ENCODE measurements at regions not wholly inside any gene's neighbourhood (a gene's known extent, or its start where the extent isn't known, plus 50 kb on each side); places are given as distances from the start of the nearest gene placed in this dataset.

- DNase-seq (ENCODE audit: low read depth in 4 of 4, low spot score in 1 of 4), result no peak
These were observed 111.0 kb downstream of the CHST1 start for GRCh38 chr11:45554230-45554967.

- no peak for DNase-seq (ENCODE audit: low read depth in 4 of 4, low spot score in 1 of 4)
These were observed 112.0 kb downstream of the CHST1 start for GRCh38 chr11:45553383-45553936.

GRCh38 chr11:45551191-45551713 is 114.2 kb downstream of the CHST1 start:
- no peak for DNase-seq (ENCODE audit: low read depth in 4 of 4, low spot score in 1 of 4)

GRCh38 chr11:45549257-45549656 is 116.2 kb downstream of the CHST1 start:
- no peak for DNase-seq (ENCODE audit: low read depth in 4 of 4, low spot score in 1 of 4)

- DNase-seq (ENCODE audit: low read depth in 4 of 4, low spot score in 1 of 4), result no peak
These were observed 119.1 kb downstream of the CHST1 start for GRCh38 chr11:45546366-45546765.

- DNase-seq (ENCODE audit: low read depth in 4 of 4, low spot score in 1 of 4), result no peak
These were observed 120.6 kb downstream of the CHST1 start for GRCh38 chr11:45544826-45545225.

GRCh38 chr11:45543808-45544422 is 121.5 kb downstream of the CHST1 start:
- no peak for DNase-seq (ENCODE audit: low read depth in 4 of 4, low spot score in 1 of 4)

- no peak for DNase-seq (ENCODE audit: low read depth in 4 of 4, low spot score in 1 of 4)
These were observed 122.3 kb downstream of the CHST1 start for GRCh38 chr11:45543081-45543480.

GRCh38 chr11:45541693-45542434 is 123.6 kb downstream of the CHST1 start:
- DNase-seq (ENCODE audit: low read depth in 4 of 4, low spot score in 1 of 4), result no peak

- DNase-seq (ENCODE audit: low read depth in 4 of 4, low spot score in 1 of 4), result no peak
These were observed 126.5 kb downstream of the CHST1 start for GRCh38 chr11:45538939-45539338.

- no peak for DNase-seq (ENCODE audit: low read depth in 4 of 4, low spot score in 1 of 4)
These were observed 127.1 kb downstream of the CHST1 start for GRCh38 chr11:45538363-45538762.

- DNase-seq (ENCODE audit: low read depth in 4 of 4, low spot score in 1 of 4), result no peak
These were observed 127.8 kb downstream of the CHST1 start for GRCh38 chr11:45537614-45538013.

GRCh38 chr11:45535033-45535432 is 130.4 kb downstream of the CHST1 start:
- DNase-seq (ENCODE audit: low read depth in 4 of 4, low spot score in 1 of 4), result no peak

- no peak for DNase-seq (ENCODE audit: low read depth in 4 of 4, low spot score in 1 of 4)
These were observed 131.3 kb downstream of the CHST1 start for GRCh38 chr11:45534132-45534531.

- DNase-seq (ENCODE audit: low read depth in 4 of 4, low spot score in 1 of 4), result no peak
These were observed 132.9 kb downstream of the CHST1 start for GRCh38 chr11:45532546-45532945.

GRCh38 chr11:45530776-45531175 is 134.6 kb downstream of the CHST1 start:
- DNase-seq (ENCODE audit: low read depth in 4 of 4, low spot score in 1 of 4), result no peak

- no peak for DNase-seq (ENCODE audit: low read depth in 4 of 4, low spot score in 1 of 4)
These were observed 135.3 kb downstream of the CHST1 start for GRCh38 chr11:45530111-45530510.

GRCh38 chr11:45528435-45528834 is 137.0 kb downstream of the CHST1 start:
- no peak for DNase-seq (ENCODE audit: low read depth in 4 of 4, low spot score in 1 of 4)

- DNase-seq (ENCODE audit: low read depth in 4 of 4, low spot score in 1 of 4), result no peak
These were observed 137.5 kb downstream of the CHST1 start for GRCh38 chr11:45527898-45528297.

GRCh38 chr11:45525393-45525792 is 140.0 kb downstream of the CHST1 start:
- DNase-seq (ENCODE audit: low read depth in 4 of 4, low spot score in 1 of 4), result no peak

GRCh38 chr11:45523760-45524159 is 141.7 kb downstream of the CHST1 start:
- no peak for DNase-seq (ENCODE audit: low read depth in 4 of 4, low spot score in 1 of 4)
